ENCODE measurements at regions not wholly inside any gene's neighbourhood (a gene's known extent, or its start where the extent isn't known, plus 50 kb on each side); places are given as distances from the start of the nearest gene placed in this dataset.

DNA sequence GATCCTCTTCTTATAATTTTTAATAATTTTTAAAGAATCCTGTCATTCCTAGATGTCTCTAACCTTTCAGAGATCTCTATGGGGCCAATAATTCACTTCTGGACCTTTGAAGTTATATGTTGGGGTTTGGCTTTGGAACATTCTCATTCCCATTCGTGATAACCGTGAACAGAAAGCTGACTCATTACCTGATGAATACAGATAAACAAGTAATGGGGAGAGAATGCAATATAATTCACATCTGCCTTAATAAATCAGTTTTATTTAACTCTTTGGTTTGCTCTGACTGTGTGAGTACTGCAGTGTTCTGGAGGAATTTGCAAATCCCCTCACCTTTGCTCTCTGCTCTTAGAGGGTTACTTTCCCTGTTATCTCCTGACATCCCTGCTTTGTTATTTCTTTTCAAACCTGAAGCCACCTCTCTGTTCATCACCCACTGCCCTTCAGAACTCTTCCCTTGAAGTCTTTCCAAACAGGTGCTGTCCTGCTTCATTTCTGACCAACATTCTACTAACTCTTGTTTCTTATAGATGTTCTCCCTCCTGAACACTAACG, 79.6 kb upstream of the SLC38A2 start:
- H3K4me3 ChIP-seq, result no peak overlapping the region
- H3K27ac ChIP-seq, result no peak overlapping the region
- TF ChIP-seq, protein P1, sequence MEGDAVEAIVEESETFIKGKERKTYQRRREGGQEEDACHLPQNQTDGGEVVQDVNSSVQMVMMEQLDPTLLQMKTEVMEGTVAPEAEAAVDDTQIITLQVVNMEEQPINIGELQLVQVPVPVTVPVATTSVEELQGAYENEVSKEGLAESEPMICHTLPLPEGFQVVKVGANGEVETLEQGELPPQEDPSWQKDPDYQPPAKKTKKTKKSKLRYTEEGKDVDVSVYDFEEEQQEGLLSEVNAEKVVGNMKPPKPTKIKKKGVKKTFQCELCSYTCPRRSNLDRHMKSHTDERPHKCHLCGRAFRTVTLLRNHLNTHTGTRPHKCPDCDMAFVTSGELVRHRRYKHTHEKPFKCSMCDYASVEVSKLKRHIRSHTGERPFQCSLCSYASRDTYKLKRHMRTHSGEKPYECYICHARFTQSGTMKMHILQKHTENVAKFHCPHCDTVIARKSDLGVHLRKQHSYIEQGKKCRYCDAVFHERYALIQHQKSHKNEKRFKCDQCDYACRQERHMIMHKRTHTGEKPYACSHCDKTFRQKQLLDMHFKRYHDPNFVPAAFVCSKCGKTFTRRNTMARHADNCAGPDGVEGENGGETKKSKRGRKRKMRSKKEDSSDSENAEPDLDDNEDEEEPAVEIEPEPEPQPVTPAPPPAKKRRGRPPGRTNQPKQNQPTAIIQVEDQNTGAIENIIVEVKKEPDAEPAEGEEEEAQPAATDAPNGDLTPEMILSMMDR (IDR thresholded peaks at IDR 0.05), result no peak
- DNase-seq (ENCODE audit: low spot score), result no peak

DNA sequence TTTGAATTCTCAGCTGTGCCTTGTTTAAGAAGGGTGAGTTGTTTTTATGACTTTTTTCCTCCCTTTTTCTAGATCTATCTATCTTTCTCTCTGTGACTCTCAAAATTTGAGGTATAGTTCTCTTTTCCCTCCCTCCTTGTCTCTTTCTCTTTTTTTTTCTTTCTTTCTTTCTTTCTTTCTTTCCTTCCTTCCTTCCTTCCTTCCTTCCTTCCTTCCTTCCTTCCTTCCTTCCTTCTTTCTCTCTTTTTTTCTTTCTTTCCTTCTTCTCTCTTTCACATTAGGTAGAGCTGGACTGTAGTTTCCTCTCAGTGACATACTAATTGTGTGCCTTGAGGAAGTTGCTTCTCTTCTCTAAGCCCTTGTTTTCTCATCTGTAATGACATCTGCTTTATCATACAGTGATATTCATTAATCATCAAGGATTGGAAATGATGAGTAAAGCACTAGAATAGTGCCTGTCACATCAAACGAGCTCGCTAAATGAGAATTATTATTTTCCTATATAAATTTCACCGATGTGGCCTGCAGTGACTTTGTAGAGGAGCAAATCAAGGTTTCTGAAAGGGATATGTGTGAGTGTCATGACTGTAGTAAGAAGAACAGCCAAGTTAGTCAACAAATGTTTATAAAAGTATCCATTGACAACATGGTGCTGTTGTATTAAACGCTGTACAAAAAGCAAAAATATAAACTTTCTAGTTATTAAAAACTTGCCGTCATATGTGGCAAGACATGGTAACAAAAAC, 78.9 kb upstream of the SLC38A2 start:
- no peak for DNase-seq (ENCODE audit: low spot score)
- Histone ChIP-seq H3K4me3 (no peak overlapping the region), H3K27ac (no peak overlapping the region)
- TF ChIP-seq, protein P1 (IDR thresholded peaks at IDR 0.05), result no peak

DNA sequence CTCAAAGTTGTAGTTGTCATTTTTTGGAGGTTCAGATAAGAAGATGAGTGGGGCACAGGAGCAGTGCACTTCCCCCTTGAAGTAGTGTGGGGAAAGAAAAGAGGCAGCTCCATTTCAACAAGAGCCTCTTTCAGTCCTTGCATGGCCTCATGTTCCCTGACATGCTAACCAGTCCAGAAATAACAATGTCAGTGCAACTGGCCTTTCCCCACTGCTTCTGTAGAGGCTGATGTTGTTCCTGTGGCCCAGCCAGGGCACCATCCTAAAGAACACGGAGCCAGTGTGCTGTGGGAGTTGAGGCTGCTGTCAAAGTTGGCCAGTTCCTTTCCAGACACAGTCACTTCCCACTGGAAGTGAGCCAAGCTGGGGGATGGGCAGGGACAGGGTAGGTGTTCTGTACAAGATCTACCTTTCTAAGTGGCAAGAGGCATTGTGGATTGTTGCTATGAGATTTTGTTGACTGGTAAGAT, 77.7 kb upstream of the SLC38A2 start:
- TF ChIP-seq, protein P1 (IDR thresholded peaks at IDR 0.05), result no peak
- DNase-seq (ENCODE audit: low spot score), result peak; percentile 83
- H3K4me3 ChIP-seq, result no peak overlapping the region
- peak overlapping the region; percentile 47 to 73 for H3K27ac ChIP-seq

DNA sequence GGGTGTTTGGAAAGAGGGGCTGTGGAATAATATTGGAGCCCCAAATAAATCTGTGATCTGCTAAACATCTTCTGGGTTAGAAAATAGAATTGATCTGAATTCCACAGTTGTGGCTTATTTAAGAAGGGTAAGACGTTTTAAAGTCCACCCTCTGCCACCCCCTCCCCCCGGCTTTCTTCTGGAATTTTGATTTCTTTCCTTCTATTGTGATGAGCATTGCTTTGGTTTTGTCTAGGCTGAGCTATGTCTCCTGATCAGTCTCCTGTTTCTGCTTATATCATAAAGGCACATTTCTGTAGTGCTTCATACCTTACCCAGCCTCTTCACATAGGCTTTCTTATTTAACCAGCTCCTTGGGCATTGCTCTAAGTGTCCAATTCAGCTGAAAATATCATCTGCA, 77.3 kb upstream of the SLC38A2 start:
- Histone ChIP-seq H3K4me3 (no peak overlapping the region), H3K27ac (peak overlapping the region; percentile 47 to 73)
- no peak for DNase-seq (ENCODE audit: low spot score)
- TF ChIP-seq, protein P1 (IDR thresholded peaks at IDR 0.05), result no peak

DNA sequence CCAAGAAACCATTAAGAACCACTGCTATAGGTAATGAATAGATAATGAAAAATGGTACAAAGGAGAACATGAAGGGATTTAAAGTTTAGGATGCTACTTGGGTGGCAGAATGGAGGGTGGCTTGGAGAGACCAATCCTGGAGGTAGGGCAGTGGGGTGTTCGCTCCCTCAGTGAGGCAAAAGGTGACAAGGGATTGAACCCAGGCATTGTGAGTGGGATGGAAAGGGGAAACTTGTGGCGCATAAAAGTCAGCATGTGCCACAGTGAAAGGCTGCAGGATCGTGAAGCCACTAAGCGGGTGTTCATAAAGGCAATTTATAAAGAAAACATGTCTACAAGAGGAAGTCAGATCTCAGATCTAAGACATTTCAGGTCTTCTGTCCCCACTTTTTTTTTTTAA, 76.7 kb upstream of the SLC38A2 start:
- no peak for DNase-seq (ENCODE audit: low spot score)
- TF ChIP-seq, protein P1 (IDR thresholded peaks at IDR 0.05), result no peak
- H3K4me3 ChIP-seq, result no peak overlapping the region
- peak overlapping the region in 1 of 2 donors; percentile 12 for H3K27ac ChIP-seq

DNA sequence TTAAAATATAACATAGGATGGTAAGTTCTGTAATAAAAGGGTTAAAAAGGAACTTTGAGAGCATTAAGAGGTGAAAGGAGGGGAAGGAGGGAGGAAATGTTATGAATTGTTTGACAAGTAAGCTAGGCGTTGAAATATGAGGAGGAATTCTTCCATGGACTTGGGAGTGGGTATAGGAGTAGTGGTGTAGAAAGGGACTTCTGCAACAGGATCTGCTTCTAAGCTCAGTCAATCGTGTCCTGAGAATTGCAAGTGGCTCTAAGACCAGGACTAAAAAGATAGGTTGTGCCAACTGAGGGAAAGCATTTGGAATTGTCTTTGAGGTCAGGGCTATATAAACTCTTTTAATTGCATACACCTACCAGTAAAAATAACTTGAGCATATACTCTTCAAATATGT, 74.1 kb upstream of the SLC38A2 start:
- TF ChIP-seq, protein P1 (IDR thresholded peaks at IDR 0.05), result no peak
- Histone ChIP-seq H3K4me3 (no peak overlapping the region), H3K27ac (no peak overlapping the region)
- DNase-seq (ENCODE audit: low spot score), result no peak

All from coronary artery (tissue), 2 donors.